Endodermal cell (in vitro differentiated cells): ENCODE measurements at regions not wholly inside any gene's neighbourhood (a gene's known extent, or its start where the extent isn't known, plus 50 kb on each side); places are given as distances from the start of the nearest gene placed in this dataset.

Experiments
- DNase-seq: peaks from one replicate; pipeline ENCODE4 v3.0.0-alpha.2; 2017
- H3K27ac ChIP-seq: 2 replicates; pipeline ENCODE4 v1.5.1; 2013; ENCODE audit warnings: mild to moderate bottlenecking, low read depth, low read length, moderate library complexity
- H3K27me3 ChIP-seq: 2 replicates; pipeline ENCODE4 v1.6.1; 2013; ENCODE audit warnings: mild to moderate bottlenecking, low read length, moderate library complexity; ENCODE audit not compliant: insufficient read depth, control insufficient read depth, poor library complexity, severe bottlenecking
- H3K36me3 ChIP-seq: 2 replicates; pipeline ENCODE4 v1.7.0; 2013; ENCODE audit warnings: mild to moderate bottlenecking, low read length, moderate library complexity; ENCODE audit not compliant: control insufficient read depth, insufficient read depth
- H3K4me1 ChIP-seq: one replicate; pipeline ENCODE4 v1.7.0; 2013; ENCODE audit warnings: low read length; ENCODE audit not compliant: control insufficient read depth, insufficient read depth
- H3K4me3 ChIP-seq: 2 replicates; pipeline ENCODE4 v1.5.1; 2013; ENCODE audit warnings: mild to moderate bottlenecking, low read length, moderate library complexity
- H3K9ac ChIP-seq: 2 replicates; pipeline ENCODE4 v1.6.1; 2013; ENCODE audit warnings: mild to moderate bottlenecking, low read length, moderate library complexity; ENCODE audit not compliant: poor library complexity, severe bottlenecking; ENCODE audit errors: extremely low read depth
- H3K9me3 ChIP-seq: 2 replicates; pipeline ENCODE4 v1.6.1; 2013; ENCODE audit warnings: mild to moderate bottlenecking, low read length, moderate library complexity; ENCODE audit not compliant: control insufficient read depth
- H3K27ac Mint-ChIP-seq: 2 replicates; pipeline ENCODE4 v1.8.0; 2020; ENCODE audit warnings: mixed read lengths
- H3K27me3 Mint-ChIP-seq: 2 replicates; pipeline ENCODE4 v1.8.0; 2021; ENCODE audit warnings: mild to moderate bottlenecking, mixed read lengths; ENCODE audit not compliant: insufficient read depth
- H3K36me3 Mint-ChIP-seq: 2 replicates; pipeline ENCODE4 v1.8.0; 2020; ENCODE audit warnings: low read depth, mixed read lengths
- H3K4me1 Mint-ChIP-seq: 2 replicates; pipeline ENCODE4 v1.8.0; 2020; ENCODE audit warnings: mixed read lengths
- H3K4me3 Mint-ChIP-seq: 2 replicates; pipeline ENCODE4 v1.8.0; 2020; ENCODE audit warnings: mild to moderate bottlenecking, moderate library complexity, mixed read lengths
- H3K9me3 Mint-ChIP-seq: 2 replicates; pipeline ENCODE4 v1.8.0; 2020; ENCODE audit warnings: mild to moderate bottlenecking, mixed read lengths
- WGBS, 2 experiments: methylation state at CpG; one replicate each; pipeline versions ENCODE4 v1.1.5 to v1.1.7; 2013; ENCODE audit warnings: missing lambda C conversion rate in 2 of 2, mixed read lengths in 1 of 2; ENCODE audit not compliant: insufficient coverage in 1 of 2, insufficient read length in 1 of 2; 5-methylcytosine and 5-hydroxymethylcytosine counted together
- TF ChIP-seq, protein P1 (sequence below): fragments of 200-600 bp; sonication (generic); conservative IDR thresholded peaks from 2 replicates; pipeline ENCODE4 v1.5.0; 2021; ENCODE audit warnings: antibody characterized with exemption, mild to moderate bottlenecking

DNA sequence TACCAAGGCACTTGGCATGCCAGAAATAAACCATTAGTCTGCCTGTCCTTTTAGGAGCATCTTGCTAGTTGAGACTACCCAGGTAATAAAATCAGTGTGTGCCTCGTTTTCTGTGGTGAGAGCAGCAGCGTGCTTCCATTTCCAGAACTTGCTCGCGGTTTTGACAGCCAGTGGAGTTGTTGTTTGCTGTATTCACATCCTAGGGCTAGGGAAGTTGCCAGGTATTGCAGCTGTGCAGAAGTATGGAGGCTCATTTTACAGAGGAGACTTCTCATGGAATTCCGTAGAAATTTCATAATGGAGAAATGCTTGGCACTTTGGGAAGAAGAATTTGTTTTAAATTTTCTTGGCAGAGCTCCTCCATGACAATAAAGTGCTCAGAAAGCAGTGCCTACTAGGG is 1355.1 kb upstream of the ZEB2 start:
- Mint-ChIP-seq H3K27ac (no peak overlapping the region), H3K27me3 (no peaks in the 10 kb centered on the region), H3K9me3 (peaks cover 3% of the 10 kb centered on the region), H3K36me3 (no peaks in the 10 kb centered on the region), H3K4me3 (no peak overlapping the region), H3K4me1 (peaks cover 8% of the 10 kb centered on the region)
- 94 to 95% methylated on average over 2 to 5 of the region's 5 CpGs for WGBS, 2 experiments
- Histone ChIP-seq H3K4me1 (peaks cover 2% of the 10 kb centered on the region), H3K9ac (no peak overlapping the region), H3K9me3 (no peaks in the 10 kb centered on the region), H3K27me3 (no peaks in the 10 kb centered on the region), H3K4me3 (no peak overlapping the region), H3K27ac (no peak overlapping the region), H3K36me3 (no peaks in the 10 kb centered on the region)
- no peak for DNase-seq
- TF ChIP-seq, protein P1, sequence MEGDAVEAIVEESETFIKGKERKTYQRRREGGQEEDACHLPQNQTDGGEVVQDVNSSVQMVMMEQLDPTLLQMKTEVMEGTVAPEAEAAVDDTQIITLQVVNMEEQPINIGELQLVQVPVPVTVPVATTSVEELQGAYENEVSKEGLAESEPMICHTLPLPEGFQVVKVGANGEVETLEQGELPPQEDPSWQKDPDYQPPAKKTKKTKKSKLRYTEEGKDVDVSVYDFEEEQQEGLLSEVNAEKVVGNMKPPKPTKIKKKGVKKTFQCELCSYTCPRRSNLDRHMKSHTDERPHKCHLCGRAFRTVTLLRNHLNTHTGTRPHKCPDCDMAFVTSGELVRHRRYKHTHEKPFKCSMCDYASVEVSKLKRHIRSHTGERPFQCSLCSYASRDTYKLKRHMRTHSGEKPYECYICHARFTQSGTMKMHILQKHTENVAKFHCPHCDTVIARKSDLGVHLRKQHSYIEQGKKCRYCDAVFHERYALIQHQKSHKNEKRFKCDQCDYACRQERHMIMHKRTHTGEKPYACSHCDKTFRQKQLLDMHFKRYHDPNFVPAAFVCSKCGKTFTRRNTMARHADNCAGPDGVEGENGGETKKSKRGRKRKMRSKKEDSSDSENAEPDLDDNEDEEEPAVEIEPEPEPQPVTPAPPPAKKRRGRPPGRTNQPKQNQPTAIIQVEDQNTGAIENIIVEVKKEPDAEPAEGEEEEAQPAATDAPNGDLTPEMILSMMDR, result no peak

DNA sequence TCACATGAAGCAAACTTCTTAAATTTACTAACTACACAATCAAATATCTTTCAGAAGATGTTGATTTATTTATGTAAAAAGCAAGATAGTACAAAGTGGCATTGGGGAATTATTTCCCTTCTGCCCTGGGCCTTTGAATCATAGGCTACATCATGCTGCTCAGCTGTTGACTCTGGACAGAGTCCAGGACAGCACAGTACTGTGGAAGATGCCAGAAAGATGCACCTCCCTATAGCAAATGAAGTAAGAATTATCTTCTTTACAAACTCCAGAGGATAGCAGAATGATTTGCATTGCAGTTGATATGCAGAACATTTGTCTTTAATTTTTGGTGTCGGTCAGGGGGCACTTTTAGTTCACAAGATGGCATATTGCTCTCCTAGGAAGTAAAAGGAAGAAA is 1354.5 kb upstream of the ZEB2 start:
- Mint-ChIP-seq H3K4me1 (peaks cover 8% of the 10 kb centered on the region), H3K9me3 (no peaks in the 10 kb centered on the region), H3K4me3 (no peak overlapping the region), H3K36me3 (no peaks in the 10 kb centered on the region), H3K27ac (no peak overlapping the region), H3K27me3 (no peaks in the 10 kb centered on the region)
- Histone ChIP-seq H3K36me3 (no peaks in the 10 kb centered on the region), H3K27me3 (no peaks in the 10 kb centered on the region), H3K27ac (no peak overlapping the region), H3K4me3 (no peak overlapping the region), H3K4me1 (peaks cover 2% of the 10 kb centered on the region), H3K9ac (no peak overlapping the region), H3K9me3 (no peaks in the 10 kb centered on the region)
- TF ChIP-seq, protein P1, result no peak
- whole genome bisulfite sequencing, 2 experiments, result 87% methylated on average over 1 of the region's 1 CpG; no CpG with 5 or more reads in 1 of the 2 experiments
- DNase-seq, result no peak

DNA sequence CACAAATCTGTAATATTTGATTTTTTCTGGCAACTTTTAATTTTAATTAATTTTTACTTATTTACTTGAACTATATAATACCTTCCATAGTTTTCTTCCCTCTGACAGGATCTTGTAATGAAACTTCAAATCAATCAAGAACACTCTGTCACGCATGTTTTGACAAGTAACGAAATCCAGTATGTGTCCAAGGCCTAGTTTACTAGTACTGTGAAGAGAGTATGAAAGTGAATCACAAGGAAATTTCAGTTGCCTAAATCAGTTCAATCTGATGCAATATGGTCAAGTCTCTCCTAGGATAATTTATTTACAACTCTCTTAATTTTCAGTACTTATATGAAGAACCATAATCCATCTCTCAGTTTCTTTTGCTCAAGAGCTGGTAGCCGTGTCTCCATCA is 1344.6 kb upstream of the ZEB2 start:
- Mint-ChIP-seq H3K27me3 (no peaks in the 10 kb centered on the region), H3K27ac (no peak overlapping the region), H3K4me1 (peaks cover 16% of the 10 kb centered on the region), H3K36me3 (no peaks in the 10 kb centered on the region), H3K4me3 (no peak overlapping the region), H3K9me3 (no peaks in the 10 kb centered on the region)
- no peaks in the 10 kb centered on the region for H3K9me3 ChIP-seq
- DNase-seq, result no peak
- TF ChIP-seq, protein P1, result no peak
- H3K27ac ChIP-seq, result no peak overlapping the region
- no peak overlapping the region for H3K9ac ChIP-seq
- no peaks in the 10 kb centered on the region for H3K27me3 ChIP-seq
- H3K36me3 ChIP-seq, result no peaks in the 10 kb centered on the region
- 70 to 94% methylated on average over 1 to 3 of the region's 3 CpGs for WGBS, 2 experiments
- H3K4me3 ChIP-seq, result no peak overlapping the region
- H3K4me1 ChIP-seq, result peaks cover 13% of the 10 kb centered on the region
